Thoracic aorta (tissue), 2 donors: ENCODE measurements at regions not wholly inside any gene's neighbourhood (a gene's known extent, or its start where the extent isn't known, plus 50 kb on each side); places are given as distances from the start of the nearest gene placed in this dataset.

ENCODE experiments used
- ATAC-seq: fragments of 150-250 bp; one replicate; pipeline ENCODE4 v1.8.0; 2017; ENCODE audit warnings: low read depth; ENCODE audit not compliant: insufficient number of reproducible peaks, low FRiP score
- DNase-seq: peaks from one replicate; pipeline ENCODE4 v3.0.0-alpha.2; 2020; ENCODE audit warnings: low spot score
- H3K27ac ChIP-seq, 2 donors: fragments of 200-600 bp; sonication (generic); 1 replicate in 1 of 2; 2 replicates in 1 of 2; pipeline ENCODE4 v1.5.1; 2016; ENCODE audit warnings: mild to moderate bottlenecking in 2 of 2, moderate library complexity in 2 of 2
- H3K27me3 ChIP-seq: fragments of 200-600 bp; sonication (generic); replicated peaks from 2 replicates; pipeline ENCODE4 v1.6.0; 2016; ENCODE audit warnings: mild to moderate bottlenecking; ENCODE audit not compliant: insufficient read depth
- H3K36me3 ChIP-seq: fragments of 200-600 bp; sonication (generic); one replicate; pipeline ENCODE4 v1.5.1; 2016
- H3K4me1 ChIP-seq, 2 donors: fragments of 200-600 bp; sonication (generic); 1 replicate in 1 of 2; 2 replicates in 1 of 2; pipeline versions ENCODE4 v1.5.1 to v1.6.0; 2016; ENCODE audit warnings: low read depth in 2 of 2, mild to moderate bottlenecking in 1 of 2; ENCODE audit not compliant: control insufficient read depth in 1 of 2
- H3K4me3 ChIP-seq: fragments of 200-600 bp; sonication (generic); 2 replicates; pipeline ENCODE4 v1.5.1; 2016; ENCODE audit warnings: mild to moderate bottlenecking
- H3K9me3 ChIP-seq: fragments of 200-600 bp; sonication (generic); 2 replicates; pipeline ENCODE4 v1.5.1; 2016
- TF ChIP-seq, protein P1 (sequence below): fragments of 200-600 bp; sonication (generic); IDR thresholded peaks from one replicate; pipeline ENCODE4 v1.5.1; 2019; ENCODE audit warnings: antibody characterized with exemption

DNA sequence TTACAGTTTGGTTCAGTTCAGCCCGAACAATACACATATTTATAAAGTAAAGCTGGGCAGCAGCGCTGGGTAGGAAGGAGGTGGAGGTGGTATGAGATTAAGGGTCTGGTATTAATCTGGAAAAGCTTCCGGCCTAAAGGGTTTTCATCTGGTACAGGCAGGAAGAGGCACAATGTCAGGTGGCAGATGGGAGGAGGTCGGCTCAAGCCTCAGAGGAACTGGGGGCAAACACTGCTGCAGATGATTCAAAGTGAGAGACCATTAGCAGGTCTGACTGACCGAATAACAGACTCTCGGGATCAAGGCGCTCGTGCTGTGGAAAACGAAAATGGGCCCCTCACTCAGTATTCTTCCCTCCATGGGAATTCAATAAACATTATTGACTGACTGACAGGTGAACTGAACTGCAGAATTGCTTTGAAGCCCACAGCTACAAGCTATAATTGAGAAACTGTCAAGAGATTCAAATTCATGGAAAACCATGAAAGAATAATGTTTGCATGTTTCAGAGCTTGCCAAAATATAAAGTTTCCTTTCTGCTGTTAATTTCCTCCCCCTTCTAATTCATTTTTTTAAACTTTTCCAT, 75.3 kb downstream of the TMEM167A start:
- no peak for ATAC-seq
- H3K4me1 ChIP-seq: no peaks in the 10 kb centered on the region
- no peak overlapping the region for H3K4me3 ChIP-seq
- no peaks in the 10 kb centered on the region for H3K27me3 ChIP-seq
- DNase-seq: no peak
- H3K36me3 ChIP-seq: no peaks in the 10 kb centered on the region
- TF ChIP-seq, protein P1, sequence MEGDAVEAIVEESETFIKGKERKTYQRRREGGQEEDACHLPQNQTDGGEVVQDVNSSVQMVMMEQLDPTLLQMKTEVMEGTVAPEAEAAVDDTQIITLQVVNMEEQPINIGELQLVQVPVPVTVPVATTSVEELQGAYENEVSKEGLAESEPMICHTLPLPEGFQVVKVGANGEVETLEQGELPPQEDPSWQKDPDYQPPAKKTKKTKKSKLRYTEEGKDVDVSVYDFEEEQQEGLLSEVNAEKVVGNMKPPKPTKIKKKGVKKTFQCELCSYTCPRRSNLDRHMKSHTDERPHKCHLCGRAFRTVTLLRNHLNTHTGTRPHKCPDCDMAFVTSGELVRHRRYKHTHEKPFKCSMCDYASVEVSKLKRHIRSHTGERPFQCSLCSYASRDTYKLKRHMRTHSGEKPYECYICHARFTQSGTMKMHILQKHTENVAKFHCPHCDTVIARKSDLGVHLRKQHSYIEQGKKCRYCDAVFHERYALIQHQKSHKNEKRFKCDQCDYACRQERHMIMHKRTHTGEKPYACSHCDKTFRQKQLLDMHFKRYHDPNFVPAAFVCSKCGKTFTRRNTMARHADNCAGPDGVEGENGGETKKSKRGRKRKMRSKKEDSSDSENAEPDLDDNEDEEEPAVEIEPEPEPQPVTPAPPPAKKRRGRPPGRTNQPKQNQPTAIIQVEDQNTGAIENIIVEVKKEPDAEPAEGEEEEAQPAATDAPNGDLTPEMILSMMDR: no peak
- H3K9me3 ChIP-seq: no peaks in the 10 kb centered on the region
- H3K27ac ChIP-seq: no peak overlapping the region

DNA sequence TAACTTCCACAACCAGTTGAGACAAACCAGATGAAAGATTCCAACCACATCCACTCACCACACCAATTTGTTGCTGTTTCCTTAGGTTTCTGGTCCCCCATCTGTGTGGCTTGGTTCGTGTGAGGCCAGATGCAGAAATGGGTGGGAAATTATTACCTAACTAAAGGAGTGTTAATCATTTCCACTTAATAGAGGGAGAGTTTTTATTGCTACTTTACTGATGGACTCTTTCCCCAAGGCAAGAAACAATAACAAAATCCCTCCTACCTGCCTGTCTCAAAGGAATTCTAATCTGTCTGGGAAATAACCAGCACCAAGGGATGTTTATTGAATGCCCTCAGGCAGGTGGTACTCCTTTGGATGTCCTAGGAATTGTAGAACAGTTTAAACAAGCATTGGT, 76.3 kb downstream of the TMEM167A start:
- no peak for ATAC-seq
- Histone ChIP-seq H3K36me3 (no peaks in the 10 kb centered on the region), H3K27ac (no peak overlapping the region), H3K4me1 (no peaks in the 10 kb centered on the region), H3K9me3 (no peaks in the 10 kb centered on the region), H3K27me3 (no peaks in the 10 kb centered on the region), H3K4me3 (no peak overlapping the region)
- no peak for DNase-seq
- TF ChIP-seq, protein P1: no peak

DNA sequence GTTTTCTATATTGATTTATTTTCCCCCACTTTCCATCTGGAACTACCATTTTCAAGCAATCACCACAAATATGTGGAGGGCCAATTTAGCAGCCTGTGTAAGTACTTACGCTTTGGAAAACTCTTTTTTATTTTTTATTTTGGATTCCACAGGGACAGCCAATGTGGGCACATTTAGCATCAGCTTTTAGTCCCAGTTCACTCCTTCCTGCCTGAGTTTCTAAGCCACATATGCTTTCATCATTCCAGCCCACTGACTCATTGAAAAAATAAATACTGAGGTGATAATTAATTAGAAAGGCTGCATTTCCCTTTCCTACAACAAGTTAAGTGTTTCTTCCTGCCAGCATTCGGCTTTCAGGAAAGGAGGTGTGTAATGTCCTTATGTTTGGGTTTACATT, 76.8 kb downstream of the TMEM167A start:
- Histone ChIP-seq H3K9me3 (no peaks in the 10 kb centered on the region), H3K27me3 (no peaks in the 10 kb centered on the region), H3K4me1 (no peaks in the 10 kb centered on the region), H3K27ac (no peak overlapping the region), H3K4me3 (no peak overlapping the region), H3K36me3 (no peaks in the 10 kb centered on the region)
- no peak for DNase-seq
- TF ChIP-seq, protein P1: no peak
- no peak for ATAC-seq

DNA sequence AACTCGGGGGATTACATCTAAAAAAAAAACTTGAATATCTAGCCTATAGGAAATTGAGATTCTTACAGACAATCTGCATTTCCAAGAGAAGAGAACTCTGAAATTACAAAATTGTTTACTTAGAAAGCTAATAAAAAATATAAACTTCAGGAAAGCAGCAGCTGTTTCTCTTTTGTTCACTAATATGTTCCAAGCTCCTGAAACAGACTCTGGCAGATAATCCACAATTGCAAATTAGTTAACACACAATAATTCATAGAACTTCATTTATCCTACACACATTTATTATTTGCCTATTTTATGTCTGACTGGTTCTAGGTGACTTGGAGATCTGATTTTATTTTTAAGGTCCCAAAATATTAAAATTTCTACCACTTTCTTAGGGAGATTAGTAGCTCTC, 83.8 kb downstream of the TMEM167A start:
- Histone ChIP-seq H3K36me3 (no peaks in the 10 kb centered on the region), H3K9me3 (no peaks in the 10 kb centered on the region), H3K4me1 (no peaks in the 10 kb centered on the region), H3K4me3 (no peak overlapping the region), H3K27ac (no peak overlapping the region), H3K27me3 (no peaks in the 10 kb centered on the region)
- DNase-seq: no peak
- TF ChIP-seq, protein P1: no peak
- ATAC-seq: no peak

DNA sequence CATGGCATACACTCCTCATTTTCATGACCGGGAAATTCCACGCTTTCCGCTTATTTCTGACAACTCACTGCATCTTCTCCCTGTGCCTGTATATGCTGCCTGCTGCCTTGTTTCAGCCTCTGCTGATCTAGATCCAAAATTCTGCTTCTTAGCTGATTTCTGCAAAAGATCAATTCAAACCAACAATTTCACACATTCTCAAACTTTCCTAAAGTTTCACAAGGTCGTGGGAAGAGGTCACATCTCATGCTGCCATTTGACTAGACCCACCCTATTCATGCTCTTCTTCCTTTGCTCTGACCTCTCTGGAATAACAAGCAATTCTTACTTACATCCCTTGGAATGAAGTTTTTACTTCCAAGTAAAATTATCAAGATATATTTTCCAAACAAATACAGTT, 84.5 kb downstream of the TMEM167A start:
- DNase-seq (no peak), ATAC-seq (no peak)
- H3K9me3 ChIP-seq: no peaks in the 10 kb centered on the region
- TF ChIP-seq, protein P1: no peak
- H3K27ac ChIP-seq: no peak overlapping the region
- no peaks in the 10 kb centered on the region for H3K4me1 ChIP-seq
- H3K36me3 ChIP-seq: no peaks in the 10 kb centered on the region
- H3K27me3 ChIP-seq: no peaks in the 10 kb centered on the region
- no peak overlapping the region for H3K4me3 ChIP-seq
